SK-N-MC (cell line): ENCODE measurements at regions not wholly inside any gene's neighbourhood (a gene's known extent, or its start where the extent isn't known, plus 50 kb on each side); places are given as distances from the start of the nearest gene placed in this dataset.

Experiments
- EZH2 ChIP-seq: fragments of 200-600 bp; sonication (generic); IDR thresholded peaks from one replicate; pipeline ENCODE4 v1.6.1; 2017; ENCODE audit warnings: antibody characterized with exemption
- FOXP2 ChIP-seq: optimal IDR thresholded peaks from 2 replicates; pipeline ENCODE3; 2011; ENCODE audit warnings: mild to moderate bottlenecking, moderate library complexity; ENCODE audit not compliant: insufficient read depth; ENCODE audit errors: extremely low read length, control extremely low read depth
- POLR2AphosphoS5 ChIP-seq: IDR thresholded peaks from 2 replicates; pipeline ENCODE4 v1.6.1; 2012; ENCODE audit warnings: mild to moderate bottlenecking, low read depth, low read length, borderline replicate concordance

GRCh38 chr14:71355324-71356201 lies 448.3 kb downstream of the PCNX1 start:
- TF ChIP-seq EZH2 (no peak), POLR2AphosphoS5 (no peak), FOXP2 (no peak)
